Naive B cell (primary cell): ENCODE measurements at regions not wholly inside any gene's neighbourhood (a gene's known extent, or its start where the extent isn't known, plus 50 kb on each side); places are given as distances from the start of the nearest gene placed in this dataset.
"Not testable (repeated sequence)": the region's sequence is repeated elsewhere in the genome, so short reads cannot be mapped to it uniquely, and the experiment has no call there.

Source experiments
- ATAC-seq, 2 donors: fragments of 150-1000 bp; cut with Tn5 transposase; 2 replicates each; pipeline ENCODE4 v1.10.0; 2021; ENCODE audit warnings: low read depth in 2 of 2, mild to moderate bottlenecking in 2 of 2, moderate library complexity in 2 of 2
- DNase-seq: peaks from one replicate; pipeline ENCODE4 v3.0.0; 2022
- H3K27ac Mint-ChIP-seq, 6 donors: one replicate each; pipeline ENCODE4 v1.8.0; 2020 to 2022; ENCODE audit warnings: mild to moderate bottlenecking in 6 of 6, mixed read lengths in 6 of 6, moderate library complexity in 5 of 6, inconsistent platforms in 2 of 6
- H3K27me3 Mint-ChIP-seq, 3 donors: one replicate each; pipeline ENCODE4 v1.8.0; 2021 to 2022; ENCODE audit warnings: mixed read lengths in 3 of 3, mild to moderate bottlenecking in 1 of 3
- H3K36me3 Mint-ChIP-seq, 2 donors: one replicate each; pipeline ENCODE4 v1.8.0; 2020 to 2022; ENCODE audit warnings: mixed read lengths in 2 of 2, inconsistent platforms in 1 of 2, mild to moderate bottlenecking in 1 of 2
- H3K4me1 Mint-ChIP-seq, 3 donors: one replicate each; pipeline ENCODE4 v1.8.0; 2020 to 2022; ENCODE audit warnings: mixed read lengths in 3 of 3, inconsistent platforms in 1 of 3, mild to moderate bottlenecking in 1 of 3, moderate library complexity in 1 of 3
- H3K4me3 Mint-ChIP-seq, 8 donors: one replicate each; pipeline ENCODE4 v1.8.0; 2020 to 2022; ENCODE audit warnings: mild to moderate bottlenecking in 8 of 8, mixed read lengths in 8 of 8, moderate library complexity in 8 of 8, inconsistent platforms in 2 of 8
- H3K9me3 Mint-ChIP-seq, 7 donors: one replicate each; pipeline ENCODE4 v1.8.0; 2020 to 2022; ENCODE audit warnings: mixed read lengths in 7 of 7, mild to moderate bottlenecking in 5 of 7, inconsistent platforms in 2 of 7, moderate library complexity in 1 of 7

DNA sequence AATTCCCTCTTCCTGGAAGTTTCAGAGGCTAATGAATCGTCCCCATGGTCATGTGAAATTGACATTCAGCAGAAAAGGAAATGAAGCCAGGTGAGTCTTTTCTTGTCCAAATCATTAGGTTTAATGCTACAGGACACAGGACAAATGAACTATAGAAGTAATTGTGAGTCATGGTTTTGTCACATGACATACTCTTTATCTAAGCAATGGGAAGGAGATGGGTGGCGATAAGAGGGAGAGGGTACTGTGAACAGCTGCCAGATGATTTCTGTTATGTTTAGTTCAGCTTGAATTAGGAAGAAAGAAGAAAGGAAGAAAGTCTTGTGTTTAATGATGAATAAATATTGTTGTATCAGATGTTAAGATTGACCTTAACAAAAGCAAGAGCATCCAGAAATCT is 515.4 kb upstream of the ZNF717 start:
- Mint-ChIP-seq H3K9me3 (peaks cover 0 to 11% (median 4%) of the 10 kb centered on the region in 7 donors), H3K27ac (no peak overlapping the region), H3K36me3 (no peaks in the 10 kb centered on the region), H3K4me1 (no peaks in the 10 kb centered on the region), H3K4me3 (no peak overlapping the region), H3K27me3 (no peaks in the 10 kb centered on the region)
- no peak for ATAC-seq
- DNase-seq = no peak

DNA sequence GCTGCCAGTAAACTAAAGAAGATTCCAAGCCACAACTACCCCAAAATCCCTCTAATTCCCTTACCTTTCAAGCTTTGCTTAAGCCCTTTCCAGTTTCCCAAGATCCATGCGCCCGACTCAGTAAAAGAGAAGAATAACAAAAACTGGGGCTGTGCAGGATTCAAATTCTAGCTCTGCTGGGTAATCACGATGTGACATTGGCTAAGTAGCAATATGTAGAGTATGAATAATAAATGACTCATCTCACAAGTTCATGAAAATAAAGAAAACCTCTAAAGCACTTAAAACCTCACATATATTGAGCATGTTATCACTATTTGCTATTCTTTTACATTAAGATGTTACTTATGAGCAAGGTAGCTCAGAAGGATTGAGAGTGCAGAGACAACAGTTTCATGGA is 522.2 kb upstream of the ZNF717 start:
- no peak for DNase-seq
- no peaks in the 10 kb centered on the region for H3K36me3 Mint-ChIP-seq

DNA sequence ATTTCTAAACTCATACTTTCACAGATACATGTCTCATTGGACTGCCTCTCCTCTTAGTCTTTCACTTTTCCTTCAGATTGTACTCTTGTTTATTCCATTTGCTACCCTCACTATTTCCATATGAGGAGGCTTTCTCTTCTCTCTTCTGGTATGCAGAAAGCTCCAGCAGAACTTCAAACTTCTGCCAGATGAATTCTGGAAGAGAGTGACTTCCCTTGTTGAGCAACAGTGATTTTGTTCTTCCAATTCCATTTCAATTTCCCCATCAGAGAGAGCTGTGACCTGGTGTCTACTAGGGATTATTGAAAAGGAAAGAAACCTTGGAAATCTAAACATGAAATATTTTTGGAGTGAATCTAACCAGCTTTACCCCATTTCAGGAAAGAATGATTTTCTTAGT is 523.2 kb upstream of the ZNF717 start:
- no peaks in the 10 kb centered on the region for H3K36me3 Mint-ChIP-seq
- ATAC-seq = no peak
- peaks cover 0 to 13% (median 4%) of the 10 kb centered on the region in 7 donors for H3K9me3 Mint-ChIP-seq
- H3K4me1 Mint-ChIP-seq = no peaks in the 10 kb centered on the region
- no peak for DNase-seq
- H3K4me3 Mint-ChIP-seq = no peak overlapping the region
- no peak overlapping the region for H3K27ac Mint-ChIP-seq
- H3K27me3 Mint-ChIP-seq = no peaks in the 10 kb centered on the region

More for the DNA sequence above, 522.2 kb upstream of the ZNF717 start:
- ATAC-seq = no peak
- no peaks in the 10 kb centered on the region for H3K4me1 Mint-ChIP-seq
- no peak overlapping the region for H3K27ac Mint-ChIP-seq
- H3K4me3 Mint-ChIP-seq = no peak overlapping the region
- peaks cover 0 to 13% (median 4%) of the 10 kb centered on the region in 7 donors for H3K9me3 Mint-ChIP-seq
- H3K27me3 Mint-ChIP-seq = no peaks in the 10 kb centered on the region

- DNase-seq = no peak
- Mint-ChIP-seq H3K4me3 (no peak overlapping the region), H3K27ac (no peak overlapping the region), H3K9me3 (peaks cover 0 to 16% (median 4%) of the 10 kb centered on the region in 7 donors), H3K36me3 (no peaks in the 10 kb centered on the region), H3K4me1 (no peaks in the 10 kb centered on the region), H3K27me3 (no peaks in the 10 kb centered on the region)
- ATAC-seq = no peak
Observed at GRCh38 chr3:76310089-76310488, 524.7 kb upstream of the ZNF717 start.

GRCh38 chr3:76310667-76311066 is 525.3 kb upstream of the ZNF717 start:
- H3K27me3 Mint-ChIP-seq = no peaks in the 10 kb centered on the region
- no peaks in the 10 kb centered on the region for H3K4me1 Mint-ChIP-seq
- no peak for DNase-seq
- peaks cover 0 to 16% (median 4%) of the 10 kb centered on the region in 7 donors for H3K9me3 Mint-ChIP-seq
- no peak overlapping the region for H3K4me3 Mint-ChIP-seq
- no peak overlapping the region for H3K27ac Mint-ChIP-seq
- H3K36me3 Mint-ChIP-seq = no peaks in the 10 kb centered on the region
- ATAC-seq = no peak

DNA sequence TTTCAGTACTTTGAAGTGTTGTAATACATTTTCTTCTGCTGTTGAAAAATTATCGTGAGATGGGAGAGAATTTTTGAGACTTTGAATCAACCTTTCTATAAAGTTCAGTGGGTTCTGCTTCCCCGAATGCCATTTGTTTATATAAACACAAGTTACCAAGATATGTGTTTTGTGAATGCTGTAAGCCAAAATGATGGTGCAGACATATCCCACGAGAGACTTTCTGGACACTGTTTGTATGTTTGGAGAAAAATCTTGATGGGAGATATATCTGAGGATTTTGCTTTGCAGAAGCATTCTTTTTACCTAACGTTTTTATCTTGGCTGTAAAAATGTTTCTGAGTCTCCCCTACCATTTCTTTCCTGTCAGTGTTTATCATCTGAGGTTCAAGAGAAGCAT is 526.6 kb upstream of the ZNF717 start:
- H3K4me3 Mint-ChIP-seq = no peak overlapping the region
- peaks cover 0 to 16% (median 4%) of the 10 kb centered on the region in 7 donors for H3K9me3 Mint-ChIP-seq

DNA sequence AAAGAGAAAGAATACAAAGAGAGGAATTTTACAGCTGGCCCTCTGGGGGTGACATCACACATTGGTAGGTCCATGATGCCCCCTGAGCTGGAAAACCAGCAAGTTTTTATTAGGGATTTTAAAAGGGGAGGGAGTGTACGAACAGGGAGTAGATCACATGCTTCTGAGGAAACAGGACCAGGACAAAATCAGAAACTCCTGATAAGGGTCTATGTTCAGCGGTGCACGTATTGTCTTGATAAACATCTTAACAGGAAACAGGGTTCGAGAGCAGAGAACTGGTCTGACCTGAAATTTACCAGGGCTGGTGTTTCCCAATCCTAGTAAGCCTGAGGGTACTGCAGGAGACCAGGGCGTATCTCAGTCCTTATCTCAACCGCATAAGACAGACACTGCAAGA is 530.6 kb upstream of the ZNF717 start:
- not testable (repeated sequence) for DNase-seq, H3K4me3 Mint-ChIP-seq, H3K27ac Mint-ChIP-seq, H3K4me1 Mint-ChIP-seq, H3K36me3 Mint-ChIP-seq, H3K27me3 Mint-ChIP-seq, ATAC-seq, H3K9me3 Mint-ChIP-seq

More for the DNA sequence above, 526.6 kb upstream of the ZNF717 start:
- no peaks in the 10 kb centered on the region for H3K4me1 Mint-ChIP-seq
- DNase-seq = no peak
- no peak for ATAC-seq
- H3K27ac Mint-ChIP-seq = no peak overlapping the region
- H3K27me3 Mint-ChIP-seq = no peaks in the 10 kb centered on the region
- H3K36me3 Mint-ChIP-seq = no peaks in the 10 kb centered on the region

DNA sequence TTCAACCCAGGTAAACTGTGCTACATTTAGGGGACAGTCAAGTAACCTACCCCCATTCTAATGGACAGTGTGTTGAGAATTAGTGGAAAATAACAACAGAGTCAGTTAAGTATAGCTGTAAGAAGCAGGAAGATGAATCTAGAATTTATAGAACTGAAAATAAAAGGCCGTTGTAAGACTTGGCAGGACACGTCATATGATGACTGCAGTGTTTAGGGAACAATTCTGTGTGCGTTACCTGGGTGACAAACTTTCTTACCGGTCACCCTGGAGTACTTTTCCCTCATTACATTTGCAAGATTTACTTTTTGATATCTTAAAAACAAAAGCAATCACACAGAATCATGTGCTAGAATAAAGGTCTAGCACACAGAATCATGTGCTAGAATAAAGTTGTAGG is 536.3 kb upstream of the ZNF717 start:
- DNase-seq (no peak), ATAC-seq (no peak)
- H3K9me3 Mint-ChIP-seq = no peaks in the 10 kb centered on the region
- no peaks in the 10 kb centered on the region for H3K36me3 Mint-ChIP-seq
- H3K4me1 Mint-ChIP-seq = no peaks in the 10 kb centered on the region
- no peaks in the 10 kb centered on the region for H3K27me3 Mint-ChIP-seq
- no peak overlapping the region for H3K27ac Mint-ChIP-seq
- H3K4me3 Mint-ChIP-seq = no peak overlapping the region

DNA sequence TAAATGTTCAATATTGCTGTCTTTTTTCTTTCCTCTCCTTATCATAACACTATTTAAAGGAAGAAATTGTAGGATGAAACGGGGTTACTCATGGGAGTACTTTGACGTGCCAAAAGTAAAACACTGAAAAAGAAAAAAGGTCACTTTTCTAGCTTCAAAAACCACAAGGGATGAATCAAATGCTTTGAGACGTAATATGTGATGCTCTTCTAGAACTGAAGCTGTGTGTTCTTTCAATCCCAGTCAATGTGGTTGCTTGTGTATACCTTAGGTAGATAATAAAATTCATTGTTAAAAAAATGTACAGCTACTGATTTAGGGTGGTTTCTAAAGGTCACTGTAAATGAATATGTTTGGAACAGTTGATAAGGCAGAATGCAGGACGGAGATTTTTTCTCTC is 538.8 kb upstream of the ZNF717 start:
- Mint-ChIP-seq H3K9me3 (peaks cover 0 to 5% (median 0%) of the 10 kb centered on the region in 7 donors), H3K27ac (no peak overlapping the region), H3K4me3 (no peak overlapping the region), H3K27me3 (no peaks in the 10 kb centered on the region), H3K36me3 (no peaks in the 10 kb centered on the region), H3K4me1 (no peaks in the 10 kb centered on the region)
- ATAC-seq = no peak
- DNase-seq = no peak

- ATAC-seq = no peak
- DNase-seq = no peak
- H3K36me3 Mint-ChIP-seq = no peaks in the 10 kb centered on the region
- no peak overlapping the region for H3K27ac Mint-ChIP-seq
- H3K4me3 Mint-ChIP-seq = no peak overlapping the region
- H3K27me3 Mint-ChIP-seq = no peaks in the 10 kb centered on the region
- H3K4me1 Mint-ChIP-seq = no peaks in the 10 kb centered on the region
- H3K9me3 Mint-ChIP-seq = peaks cover 0 to 10% (median 0%) of the 10 kb centered on the region in 7 donors
Observed at GRCh38 chr3:76345878-76346277, 560.5 kb upstream of the ZNF717 start.

DNA sequence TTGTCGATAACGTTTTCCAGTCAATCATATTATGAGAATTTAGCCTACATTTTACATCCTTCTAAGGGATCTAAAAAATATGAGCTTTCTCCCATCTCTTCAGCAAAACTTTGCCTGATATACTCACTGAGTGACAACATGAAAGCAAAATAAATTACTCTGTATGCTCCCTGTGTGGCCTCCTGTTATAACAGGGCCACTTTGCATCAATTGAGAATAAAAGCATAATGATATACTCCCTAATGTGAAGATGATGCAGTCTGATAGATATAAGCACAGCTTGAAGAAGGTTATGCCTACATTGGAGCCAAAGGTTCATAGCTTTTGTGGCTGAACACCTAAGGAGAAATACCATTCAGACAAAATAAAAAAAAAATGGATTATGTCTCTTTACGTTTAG is 561.3 kb upstream of the ZNF717 start:
- no peak for ATAC-seq
- Mint-ChIP-seq H3K4me1 (no peaks in the 10 kb centered on the region), H3K27me3 (no peaks in the 10 kb centered on the region), H3K4me3 (no peak overlapping the region), H3K36me3 (no peaks in the 10 kb centered on the region), H3K27ac (no peak overlapping the region), H3K9me3 (peaks cover 0 to 10% (median 0%) of the 10 kb centered on the region in 7 donors)
- DNase-seq = no peak

DNA sequence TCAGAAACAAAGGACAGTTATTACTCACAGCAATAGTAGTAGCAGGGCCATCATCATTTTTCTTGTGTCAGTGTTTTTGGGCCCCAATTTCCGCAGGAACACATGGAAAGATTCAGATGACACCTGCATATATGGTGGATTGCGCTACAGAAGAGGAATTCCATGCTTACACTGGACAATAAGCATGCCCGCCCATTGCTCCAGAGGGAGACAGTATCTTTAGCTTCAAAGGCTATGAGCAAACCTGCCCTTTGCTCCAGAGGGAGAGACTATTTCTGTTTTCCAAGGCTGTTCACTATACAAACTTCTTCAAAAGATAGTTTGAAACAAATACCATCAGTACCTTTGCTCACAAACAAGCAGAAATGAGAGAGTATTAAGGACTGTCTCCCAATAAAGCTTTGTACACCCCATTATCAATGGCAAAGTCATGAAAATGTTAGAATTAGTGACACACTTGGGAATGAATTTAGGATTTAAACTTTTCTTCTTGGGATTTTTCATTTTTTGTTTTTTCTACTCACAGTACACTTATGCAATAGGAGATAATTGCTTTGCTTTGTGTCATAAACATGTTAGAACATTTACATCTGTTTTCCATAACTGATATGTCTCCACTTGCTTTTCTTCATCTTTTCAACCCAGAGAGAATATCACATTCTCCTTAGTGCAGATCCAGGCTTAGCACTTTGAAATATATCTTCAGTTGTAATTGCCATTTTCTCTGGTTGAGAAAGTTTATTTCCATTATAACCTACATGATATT is 564.5 kb upstream of the ZNF717 start:
- no peak for DNase-seq
- H3K9me3 Mint-ChIP-seq = peaks cover 0 to 10% (median 0%) of the 10 kb centered on the region in 7 donors
- no peaks in the 10 kb centered on the region for H3K27me3 Mint-ChIP-seq
- H3K27ac Mint-ChIP-seq = no peak overlapping the region
- no peaks in the 10 kb centered on the region for H3K36me3 Mint-ChIP-seq
- no peak for ATAC-seq
- H3K4me3 Mint-ChIP-seq = no peak overlapping the region
- no peaks in the 10 kb centered on the region for H3K4me1 Mint-ChIP-seq

DNA sequence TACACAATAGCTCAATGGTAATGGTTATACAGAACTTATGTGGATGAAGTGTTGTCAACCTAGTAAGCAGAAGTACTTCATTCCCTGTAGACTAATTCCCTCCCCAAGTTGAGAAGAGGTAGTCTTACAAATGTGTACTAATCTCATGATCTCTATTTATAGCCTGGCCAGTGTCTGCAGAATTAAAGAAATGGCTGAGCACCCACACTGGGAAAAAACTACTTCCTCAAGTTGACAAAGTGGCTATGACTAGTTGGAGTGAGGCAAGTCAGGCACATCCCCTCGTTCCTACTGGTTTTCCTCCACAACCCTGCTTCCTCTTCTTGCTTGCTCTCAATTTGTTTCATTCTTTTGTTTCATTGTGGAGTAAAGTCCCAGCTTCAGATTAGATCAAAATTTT is 566.7 kb upstream of the ZNF717 start:
- ATAC-seq (no peak), DNase-seq (no peak)
- no peaks in the 10 kb centered on the region for H3K27me3 Mint-ChIP-seq
- peaks cover 0 to 10% (median 0%) of the 10 kb centered on the region in 7 donors for H3K9me3 Mint-ChIP-seq
- no peaks in the 10 kb centered on the region for H3K36me3 Mint-ChIP-seq
- H3K4me3 Mint-ChIP-seq = no peak overlapping the region
- H3K27ac Mint-ChIP-seq = no peak overlapping the region
- H3K4me1 Mint-ChIP-seq = no peaks in the 10 kb centered on the region

GRCh38 chr3:76352511-76353284 is 567.3 kb upstream of the ZNF717 start:
- H3K27ac Mint-ChIP-seq = no peak overlapping the region

More at GRCh38 chr3:76352511-76353284, 567.3 kb upstream of the ZNF717 start:
- peaks cover 0 to 5% (median 0%) of the 10 kb centered on the region in 7 donors for H3K9me3 Mint-ChIP-seq
- H3K36me3 Mint-ChIP-seq = no peaks in the 10 kb centered on the region
- no peak for ATAC-seq
- no peak overlapping the region for H3K4me3 Mint-ChIP-seq
- no peak for DNase-seq
- H3K4me1 Mint-ChIP-seq = no peaks in the 10 kb centered on the region
- no peaks in the 10 kb centered on the region for H3K27me3 Mint-ChIP-seq
